Suprapubic skin (tissue), 3 donors: ENCODE measurements at regions not wholly inside any gene's neighbourhood (a gene's known extent, or its start where the extent isn't known, plus 50 kb on each side); places are given as distances from the start of the nearest gene placed in this dataset.

ENCODE experiments used
- CTCF ChIP-seq, 2 donors: fragments of 200-600 bp in 1 of 2; fragments of 450-650 bp in 1 of 2; sonication (generic) in 1 of 2; IDR thresholded peaks; one replicate each; pipeline ENCODE4 v1.5.1; 2016 to 2019; ENCODE audit warnings: antibody characterized with exemption in 2 of 2, mild to moderate bottlenecking in 1 of 2, moderate library complexity in 1 of 2
- EP300 ChIP-seq: sonication (generic); formaldehyde crosslinking; IDR thresholded peaks from one replicate; pipeline ENCODE4 v1.6.1; 2017; ENCODE audit warnings: antibody characterized with exemption
- POLR2A ChIP-seq, 2 donors: fragments of 450-650 bp; IDR thresholded peaks; one replicate each; pipeline ENCODE4 v1.6.1; 2017; ENCODE audit warnings: antibody characterized with exemption in 2 of 2, mild to moderate bottlenecking in 2 of 2, moderate library complexity in 2 of 2

- TF ChIP-seq POLR2A (IDR thresholded peaks at IDR 0.05) = no peak
- no peak for TF ChIP-seq CTCF (IDR thresholded peaks at IDR 0.05)
- no peak for TF ChIP-seq EP300
Observed at GRCh38 chr2:207282916-207283315, 117.2 kb upstream of the KLF7 start.
